Fibroblast of skin of right quadriceps (primary cell): ENCODE measurements at regions not wholly inside any gene's neighbourhood (a gene's known extent, or its start where the extent isn't known, plus 50 kb on each side); places are given as distances from the start of the nearest gene placed in this dataset.

ENCODE experiments used
- DNase-seq: peaks from one replicate; pipeline ENCODE4 v3.0.0-alpha.2; 2013

DNA sequence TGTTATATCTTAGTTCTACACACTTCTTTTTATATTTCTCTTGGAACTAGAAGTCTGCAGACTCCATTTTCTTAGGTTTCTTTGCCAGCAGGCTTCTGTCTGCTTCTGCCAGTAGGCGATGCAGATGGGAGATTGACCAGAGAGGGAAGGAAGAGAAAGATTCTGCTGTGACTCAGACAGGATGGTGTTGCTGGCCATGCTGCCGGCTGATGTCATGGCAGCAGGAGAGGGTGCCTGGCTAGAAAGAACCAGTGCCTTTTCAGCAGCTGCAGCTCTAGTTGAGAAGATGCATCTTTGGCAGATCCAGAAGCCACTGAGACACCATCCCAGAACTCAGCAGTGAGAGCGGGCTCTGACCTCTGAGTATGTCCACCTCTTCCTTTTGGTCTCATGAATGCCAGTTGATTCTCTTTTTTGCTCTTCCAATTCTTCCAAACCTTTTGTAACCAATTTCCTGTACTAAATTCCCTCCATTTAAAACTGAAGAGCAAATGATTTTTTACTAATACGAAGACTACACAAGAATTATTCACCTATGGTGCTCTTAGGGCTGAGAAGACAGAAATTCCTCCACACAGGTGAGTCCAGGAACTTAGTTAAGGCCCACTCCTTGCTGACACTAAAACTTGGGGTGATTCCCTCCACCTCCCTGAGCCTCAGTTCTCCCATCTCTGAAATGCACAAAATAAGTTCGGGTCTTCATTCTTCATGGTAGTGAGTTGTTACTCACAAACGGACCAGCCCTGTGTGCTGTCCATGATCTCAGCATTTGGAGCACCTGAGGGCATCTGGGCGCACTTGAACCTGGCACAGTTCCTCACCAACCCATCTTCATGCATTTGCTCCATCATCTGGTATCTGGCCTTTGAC lies 200.7 kb downstream of the MYCN start:
- DNase-seq: no peak

DNA sequence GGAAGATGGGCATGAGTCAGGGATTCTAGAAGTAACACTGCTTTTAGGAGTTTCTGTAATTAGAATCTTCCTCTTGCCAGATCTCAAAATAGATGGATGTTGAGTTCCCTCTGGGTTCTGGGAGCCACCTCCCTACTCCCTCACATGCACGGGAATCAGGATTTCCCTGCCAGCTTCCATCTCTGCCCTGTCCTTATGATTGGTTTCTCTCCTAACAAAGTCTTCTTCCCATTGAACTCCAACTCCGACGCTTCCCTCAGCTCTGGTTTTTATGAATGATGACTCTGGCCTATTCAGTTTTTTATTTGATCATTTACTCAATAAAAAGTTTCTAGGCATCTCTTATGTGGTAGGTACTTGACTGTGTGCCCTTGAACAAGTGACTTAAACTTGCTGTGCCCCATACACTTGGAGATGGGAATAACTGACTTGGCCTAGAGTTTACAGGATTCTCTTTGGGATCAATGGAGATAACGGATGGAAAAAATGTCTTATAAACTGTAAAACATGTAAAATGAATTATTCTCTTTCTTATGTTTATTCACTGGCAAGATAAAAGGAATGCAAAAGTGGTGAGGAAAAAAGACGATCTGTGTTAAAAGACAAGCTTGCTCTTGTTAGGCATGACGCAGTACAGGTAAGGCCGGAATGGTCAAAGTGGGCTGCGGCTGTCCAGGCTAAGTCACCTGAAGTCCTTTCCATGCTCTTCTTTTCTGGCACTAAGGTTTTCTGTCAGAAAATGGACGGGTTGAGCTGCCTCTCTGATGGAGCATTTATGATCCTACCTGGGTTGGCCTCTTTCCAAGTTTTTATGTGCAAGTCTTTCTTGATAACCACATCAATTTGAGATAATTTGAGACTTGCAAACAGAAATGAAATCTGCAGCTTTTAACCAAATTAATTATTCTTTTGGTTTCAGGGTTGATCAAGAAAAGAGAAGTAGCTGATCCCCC lies 199.6 kb downstream of the MYCN start:
- no peak for DNase-seq

DNA sequence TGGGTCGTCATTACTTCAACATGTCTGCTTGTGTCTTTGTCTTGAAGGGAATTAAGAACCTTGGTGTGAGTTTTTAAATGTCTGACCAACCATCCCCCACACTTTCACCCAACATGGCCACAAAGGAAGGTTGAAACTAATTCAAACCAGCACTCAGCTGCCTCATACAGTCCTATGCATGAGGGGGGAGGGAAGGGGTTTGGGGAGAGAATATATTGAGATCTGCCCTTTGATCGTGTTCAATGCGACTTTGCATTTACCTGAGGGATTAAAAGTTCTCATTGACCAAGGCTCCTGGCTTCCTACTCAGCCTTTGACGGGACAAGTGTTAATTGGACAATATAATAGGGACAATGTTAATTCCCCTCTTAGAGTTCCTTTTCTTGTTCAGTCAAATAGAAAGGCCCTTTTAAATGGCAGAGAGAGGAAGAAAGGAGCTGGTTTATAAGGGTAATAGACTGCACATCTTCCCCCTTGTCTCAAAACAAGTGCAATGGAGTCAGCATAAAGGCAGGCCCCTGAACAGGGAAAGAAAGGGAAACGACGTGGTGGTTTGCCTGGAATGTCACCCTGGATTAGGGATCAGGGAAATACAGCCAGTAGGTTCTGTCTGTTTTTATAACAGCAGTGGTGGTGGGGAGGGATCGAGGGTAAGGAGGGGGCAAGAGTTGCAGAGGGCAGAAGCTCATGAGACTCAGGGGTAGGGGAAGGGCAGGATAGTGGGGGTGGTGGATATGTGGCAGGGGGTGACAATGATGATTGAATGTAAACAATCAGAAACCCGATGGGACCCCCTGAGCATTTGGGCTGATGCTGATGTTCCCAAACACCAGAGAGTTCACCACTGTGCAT lies 198.7 kb downstream of the MYCN start:
- no peak for DNase-seq

DNA sequence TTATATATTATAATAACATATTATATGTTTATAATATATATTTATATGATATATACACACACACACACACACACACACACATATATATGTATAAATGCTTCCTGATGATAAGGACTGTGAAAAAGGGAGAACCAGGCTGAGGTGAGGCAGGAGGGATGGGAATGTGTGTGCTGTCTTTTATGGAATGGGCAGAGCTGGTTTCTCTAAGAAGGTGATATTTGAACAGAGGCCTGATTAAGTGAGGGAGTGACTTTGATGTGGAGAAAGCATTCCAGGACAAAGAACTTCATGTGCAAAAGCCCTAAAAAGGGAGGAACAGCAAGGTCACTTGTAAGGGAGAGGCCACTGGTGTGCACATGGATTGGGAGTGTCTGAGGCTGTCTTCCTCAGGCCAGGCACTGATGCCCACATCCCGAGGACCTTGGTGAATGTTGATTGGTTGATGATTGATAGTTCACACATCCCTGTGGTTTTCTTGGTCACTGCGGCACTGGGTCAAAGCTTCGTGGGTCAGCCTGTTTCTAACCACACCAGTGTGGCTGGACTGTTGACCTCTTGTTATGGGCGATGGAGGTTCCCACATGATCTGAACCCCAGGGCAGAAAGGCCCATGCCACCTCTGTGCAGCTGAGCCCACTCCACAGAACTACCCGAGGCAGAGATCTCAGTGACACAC lies 196.9 kb downstream of the MYCN start:
- DNase-seq: no peak

DNA sequence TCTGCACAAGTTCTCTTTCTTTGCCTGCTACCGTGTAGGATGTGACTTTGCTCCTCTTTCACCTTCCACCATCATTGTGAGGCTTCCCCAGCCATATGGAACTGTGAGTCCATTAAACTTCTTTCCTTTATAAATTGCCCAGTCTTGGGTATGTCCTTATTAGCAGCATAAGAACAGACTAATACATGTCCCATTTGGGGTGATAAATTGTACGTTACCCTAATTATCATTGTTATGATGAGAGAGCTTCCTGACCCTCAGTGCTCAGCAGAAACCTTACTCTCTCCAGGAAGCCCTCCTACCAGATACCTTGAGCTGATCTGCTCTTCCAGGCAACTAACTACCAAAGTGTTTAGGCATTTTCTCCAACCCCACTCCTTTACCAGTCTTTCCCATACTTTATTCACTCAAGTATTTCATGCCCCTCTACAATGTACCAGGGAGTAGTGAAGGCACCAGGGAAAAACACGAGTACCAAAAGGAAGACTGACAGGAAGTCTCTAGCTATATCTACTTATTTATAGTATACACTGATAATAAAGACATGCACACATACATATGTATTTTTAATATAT lies 196.2 kb downstream of the MYCN start:
- DNase-seq: no peak

DNA sequence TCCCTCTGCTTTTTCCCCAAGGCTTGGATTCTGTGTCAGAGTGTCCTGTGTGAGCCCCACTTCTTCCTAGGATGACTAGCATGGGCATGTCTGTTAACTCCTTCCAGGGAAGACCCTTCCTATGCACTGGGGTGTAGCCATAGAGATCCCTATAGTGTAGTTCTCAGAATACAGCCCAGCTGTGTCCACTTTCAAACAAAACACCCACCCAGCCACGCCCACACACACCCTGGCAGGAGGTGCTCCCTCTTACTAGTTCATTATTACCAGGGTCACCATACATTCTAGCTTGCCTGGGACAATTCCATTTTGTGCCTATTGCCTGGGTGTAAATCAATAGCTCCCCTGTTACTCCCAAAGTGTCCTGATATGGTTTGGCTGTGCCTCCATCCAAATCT lies 195.6 kb downstream of the MYCN start:
- no peak for DNase-seq

DNA sequence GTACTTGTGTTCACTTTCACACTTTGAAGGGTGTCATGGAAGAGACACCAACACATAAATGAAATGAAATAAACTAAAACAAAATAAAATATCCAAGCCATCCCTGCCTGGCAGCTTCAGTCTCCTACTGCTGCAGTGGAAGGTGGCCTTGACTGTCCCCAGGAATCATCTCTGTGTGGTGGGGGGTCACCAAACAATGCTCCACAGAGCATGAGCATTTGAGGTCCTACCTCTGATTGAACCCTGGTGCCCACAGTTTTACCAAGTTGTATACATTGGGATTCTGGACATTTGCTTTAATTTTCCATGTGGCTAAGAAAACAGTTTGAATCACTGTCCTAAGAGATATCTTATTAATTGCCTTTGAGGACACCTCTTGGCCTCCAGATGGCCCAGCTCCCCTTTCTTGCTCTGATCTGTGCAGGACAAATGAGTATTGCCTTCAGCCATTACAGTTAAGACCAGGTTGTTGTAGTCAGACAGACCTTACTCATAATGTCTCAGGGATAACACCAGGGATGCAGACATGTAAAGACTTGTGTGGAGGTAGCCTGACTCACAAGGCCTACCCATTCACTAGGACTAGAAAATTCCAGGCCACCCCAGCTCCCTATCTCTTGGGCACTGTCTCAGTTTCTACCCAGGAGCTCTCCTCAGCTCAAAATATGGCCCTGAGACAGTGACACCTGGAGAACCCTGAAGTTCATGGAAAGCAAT lies 195.0 kb downstream of the MYCN start:
- no peak for DNase-seq

DNA sequence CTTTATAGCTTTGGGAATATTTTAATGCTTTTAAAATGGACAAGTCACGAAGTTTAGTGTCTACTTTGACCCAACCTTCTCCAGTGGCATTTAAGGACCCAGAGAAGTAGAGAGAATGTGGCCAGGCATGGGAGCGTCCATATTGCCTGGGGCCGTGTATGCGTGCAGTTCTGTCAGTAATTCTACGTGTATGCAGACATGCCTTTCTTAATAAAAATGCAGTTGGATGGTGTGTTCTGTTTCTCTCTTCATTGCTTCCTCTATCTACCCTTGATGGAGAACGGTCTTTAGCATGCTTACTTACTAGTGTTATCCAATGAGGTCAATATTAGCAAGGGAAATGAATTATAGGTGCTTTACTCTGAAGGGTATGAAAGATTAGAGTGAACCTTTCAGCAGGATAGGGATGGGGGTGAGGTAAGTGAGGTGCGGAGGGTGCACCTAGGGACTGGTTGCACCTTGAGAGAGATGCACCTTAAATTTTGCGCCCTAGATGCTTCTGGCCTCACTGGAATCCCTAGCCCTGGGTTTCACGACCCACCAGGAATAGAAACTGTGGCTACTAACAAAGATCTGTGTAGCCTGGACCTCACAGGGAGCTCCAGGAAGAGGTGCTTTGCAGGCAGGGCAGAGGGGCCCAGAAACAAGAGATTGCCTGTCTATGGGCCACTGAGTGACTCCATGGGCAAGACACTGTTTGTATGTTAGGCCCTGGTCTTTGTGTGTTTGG lies 194.3 kb downstream of the MYCN start:
- DNase-seq: no peak

DNA sequence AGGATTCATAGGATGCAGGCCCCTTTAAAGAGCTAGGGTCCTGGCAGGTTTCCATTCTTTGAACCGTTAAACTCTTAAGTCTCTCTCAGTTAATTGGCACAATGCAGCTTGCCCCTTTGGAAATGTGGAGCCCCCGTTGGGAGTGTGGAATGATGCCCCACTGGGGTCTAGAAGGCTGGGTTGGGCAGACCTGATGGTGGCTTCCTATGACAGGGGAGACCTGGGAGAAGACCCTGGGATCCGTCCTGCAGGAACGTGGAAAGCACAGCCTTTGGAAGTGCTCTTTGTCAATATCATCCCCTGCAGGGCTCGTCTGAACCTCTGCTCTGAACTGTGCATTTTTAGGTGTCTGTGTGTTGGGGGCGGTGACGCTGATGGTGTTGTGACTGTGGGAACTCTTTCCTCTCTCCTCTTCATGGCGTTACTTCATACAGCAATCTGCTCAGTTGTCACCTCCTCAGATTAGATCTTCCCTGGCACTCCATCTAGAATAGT lies 190.6 kb downstream of the MYCN start:
- no peak for DNase-seq

DNA sequence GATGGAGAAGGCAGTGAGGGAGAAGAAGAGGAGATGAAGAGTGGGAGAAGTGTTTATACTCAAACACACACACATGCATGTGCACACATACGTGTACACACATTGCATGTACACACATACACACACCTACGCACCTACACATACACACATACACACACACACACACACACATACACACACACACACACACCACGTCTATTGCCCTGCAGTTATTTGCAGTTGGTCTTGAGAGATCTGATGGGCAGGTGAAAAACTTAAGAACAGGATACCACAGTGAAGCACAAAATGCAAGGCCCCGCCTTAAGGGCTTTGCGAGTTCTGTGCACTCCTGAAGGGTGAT lies 190.2 kb downstream of the MYCN start:
- no peak for DNase-seq

DNA sequence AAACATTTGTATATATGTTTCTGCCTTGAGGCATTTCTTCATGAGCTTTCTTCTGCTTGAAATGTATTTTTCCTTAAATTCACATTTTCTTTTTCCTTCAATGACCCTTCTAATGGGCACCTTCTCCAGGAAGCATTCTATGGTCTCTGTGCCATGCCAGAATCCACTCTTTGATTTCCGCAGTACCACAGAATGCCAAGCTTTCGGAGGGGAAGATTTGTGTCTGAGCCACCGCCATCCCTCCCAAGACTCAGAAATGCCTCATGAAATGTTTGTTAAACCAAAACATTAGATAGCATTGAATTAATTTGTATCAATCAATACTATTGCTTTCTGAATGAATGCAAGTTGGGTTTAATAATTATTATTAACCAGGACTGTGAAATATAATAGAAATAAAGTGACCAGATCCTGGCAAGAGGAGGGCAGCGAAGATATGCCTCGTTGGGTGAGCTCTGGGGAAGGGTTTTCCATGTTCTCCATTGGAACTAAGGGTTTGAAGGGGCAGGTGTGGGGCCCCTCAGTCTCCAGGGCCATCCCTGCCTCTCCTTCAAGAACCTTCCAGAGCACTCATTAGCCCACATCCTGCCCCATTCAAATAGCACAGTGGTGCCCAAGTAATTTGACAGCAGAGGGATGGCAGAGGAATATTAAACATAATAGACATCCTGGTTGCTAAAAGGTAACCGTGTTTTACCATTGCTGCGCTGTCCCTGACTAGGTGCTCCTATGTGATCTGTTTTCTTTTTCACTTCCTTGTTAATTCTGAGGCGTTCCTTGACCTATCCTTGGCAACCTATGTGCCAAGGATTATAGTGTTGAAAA lies 189.6 kb downstream of the MYCN start:
- no peak for DNase-seq

DNA sequence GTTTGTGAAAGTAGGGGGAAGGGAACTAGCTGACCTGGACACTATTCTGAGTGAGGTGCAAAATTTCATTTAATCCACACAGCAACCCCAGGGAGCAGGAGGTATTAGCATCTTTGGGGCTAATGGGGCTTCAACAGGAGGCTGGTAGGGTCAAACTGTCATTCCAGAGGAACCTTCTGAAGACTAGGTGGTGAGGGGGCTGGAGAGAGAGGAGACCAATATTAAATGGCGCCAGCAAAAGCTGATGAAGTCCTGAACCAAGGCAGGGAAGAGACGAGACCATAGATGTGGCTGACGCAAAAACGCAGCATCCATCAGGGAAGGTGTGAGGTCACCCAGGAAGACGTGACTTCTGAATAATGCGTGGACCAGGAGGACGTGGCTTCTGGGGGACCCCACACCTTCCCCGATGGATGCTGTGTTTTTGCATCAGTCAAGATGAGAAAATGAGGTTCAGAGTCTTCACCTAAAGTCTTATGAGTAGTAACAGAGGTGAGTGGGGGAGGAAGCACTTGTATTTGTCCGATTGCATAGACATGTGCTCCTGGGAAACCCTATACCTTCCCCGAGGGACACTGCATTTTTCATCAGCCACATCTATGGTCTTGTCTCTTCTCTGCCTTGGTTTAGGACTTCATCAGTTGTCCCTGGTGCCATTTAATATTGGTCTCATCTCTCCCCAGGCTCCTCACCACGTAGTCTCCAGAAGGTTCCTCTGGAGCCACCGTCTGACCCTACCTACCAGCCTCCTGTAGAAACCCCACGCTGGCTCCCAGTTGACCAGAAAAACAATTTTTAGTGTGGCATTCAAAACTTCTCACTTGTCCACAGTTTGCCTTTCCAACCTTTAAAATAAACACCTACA lies 188.6 kb downstream of the MYCN start:
- no peak for DNase-seq

DNA sequence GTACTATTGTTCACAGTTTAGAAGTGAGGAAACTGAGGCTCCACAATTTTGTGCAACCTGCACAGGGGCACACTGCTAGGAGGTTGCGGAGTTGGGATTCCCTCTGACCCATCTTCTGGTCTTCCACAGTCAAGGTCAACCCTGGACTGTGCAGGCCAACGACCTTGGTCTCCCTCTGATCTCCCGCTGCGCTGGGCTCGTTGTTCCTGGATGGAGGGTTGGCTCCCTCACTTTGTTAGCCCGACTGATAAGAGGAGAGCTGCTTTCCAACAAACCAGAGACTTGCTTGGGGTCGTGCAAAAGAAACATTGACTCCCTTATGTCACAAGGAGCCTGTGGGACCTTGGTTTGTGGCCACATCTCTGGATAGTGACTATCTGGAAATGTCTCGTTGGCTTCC lies 187.6 kb downstream of the MYCN start:
- DNase-seq: no peak

DNA sequence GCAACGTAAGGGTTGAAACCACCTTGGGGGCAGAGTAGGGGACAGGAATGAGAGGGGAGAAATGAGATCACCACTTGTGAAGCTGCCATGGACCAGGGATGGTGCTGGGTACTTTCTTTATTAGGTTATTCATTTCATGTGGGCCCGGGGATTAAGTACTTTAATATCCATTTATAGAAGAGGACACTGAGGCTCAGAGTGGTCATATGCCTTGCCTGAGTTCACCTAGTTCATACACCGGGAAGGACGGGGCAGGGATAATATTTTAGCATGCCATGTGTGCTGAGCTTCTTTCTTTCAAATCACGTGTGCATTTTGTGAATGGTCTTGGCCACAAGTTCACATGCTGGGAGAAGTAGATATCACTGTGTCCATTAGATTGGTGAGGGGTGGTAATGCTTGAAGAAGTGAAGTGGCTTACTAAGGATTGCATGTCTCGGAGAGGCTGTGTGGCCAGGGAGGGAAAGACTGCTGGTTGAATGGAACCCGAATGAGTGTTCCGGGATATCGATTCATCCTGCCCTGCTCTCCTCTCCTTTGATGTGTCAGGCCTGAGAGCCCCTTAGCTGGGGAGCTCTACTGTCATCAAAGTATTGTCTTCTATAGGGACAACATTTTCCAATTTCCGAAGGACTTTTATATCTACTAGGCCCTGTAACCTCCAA lies 187.1 kb downstream of the MYCN start:
- no peak for DNase-seq

DNA sequence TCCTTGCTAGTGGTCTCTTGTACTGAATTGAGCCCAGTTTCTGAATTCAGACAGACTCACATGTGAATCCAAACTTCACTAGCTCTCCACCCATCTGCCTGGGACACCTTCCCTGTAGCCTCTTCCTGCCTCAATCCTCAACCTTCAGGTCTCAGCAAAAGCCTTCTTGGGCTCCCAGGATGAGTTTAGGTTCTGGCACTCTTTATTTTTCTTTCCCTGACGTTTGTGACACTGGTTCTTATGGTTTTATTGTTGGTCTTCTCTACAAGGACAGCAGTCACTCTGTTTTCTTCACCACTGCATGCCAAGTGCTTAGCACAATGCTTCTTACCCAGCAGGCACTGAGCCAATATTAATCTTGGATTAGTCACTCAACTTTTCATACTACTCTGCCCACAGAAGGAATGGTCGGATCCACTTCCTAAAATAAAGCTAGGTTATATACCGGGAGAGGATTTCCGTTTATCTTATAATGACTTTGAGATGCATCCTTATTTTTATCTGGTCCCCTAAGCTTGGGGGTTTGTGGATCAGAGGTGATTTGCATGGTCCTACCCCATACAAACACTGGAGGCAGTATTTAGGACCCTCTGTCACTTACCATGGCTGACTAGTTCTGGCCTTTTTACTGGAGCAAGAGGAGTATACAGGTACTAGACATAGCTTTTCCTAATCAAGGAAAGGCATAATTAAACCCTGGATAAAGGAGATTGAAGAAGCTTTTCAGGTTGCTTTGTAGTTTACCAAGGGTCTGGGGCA lies 186.3 kb downstream of the MYCN start:
- no peak for DNase-seq

DNA sequence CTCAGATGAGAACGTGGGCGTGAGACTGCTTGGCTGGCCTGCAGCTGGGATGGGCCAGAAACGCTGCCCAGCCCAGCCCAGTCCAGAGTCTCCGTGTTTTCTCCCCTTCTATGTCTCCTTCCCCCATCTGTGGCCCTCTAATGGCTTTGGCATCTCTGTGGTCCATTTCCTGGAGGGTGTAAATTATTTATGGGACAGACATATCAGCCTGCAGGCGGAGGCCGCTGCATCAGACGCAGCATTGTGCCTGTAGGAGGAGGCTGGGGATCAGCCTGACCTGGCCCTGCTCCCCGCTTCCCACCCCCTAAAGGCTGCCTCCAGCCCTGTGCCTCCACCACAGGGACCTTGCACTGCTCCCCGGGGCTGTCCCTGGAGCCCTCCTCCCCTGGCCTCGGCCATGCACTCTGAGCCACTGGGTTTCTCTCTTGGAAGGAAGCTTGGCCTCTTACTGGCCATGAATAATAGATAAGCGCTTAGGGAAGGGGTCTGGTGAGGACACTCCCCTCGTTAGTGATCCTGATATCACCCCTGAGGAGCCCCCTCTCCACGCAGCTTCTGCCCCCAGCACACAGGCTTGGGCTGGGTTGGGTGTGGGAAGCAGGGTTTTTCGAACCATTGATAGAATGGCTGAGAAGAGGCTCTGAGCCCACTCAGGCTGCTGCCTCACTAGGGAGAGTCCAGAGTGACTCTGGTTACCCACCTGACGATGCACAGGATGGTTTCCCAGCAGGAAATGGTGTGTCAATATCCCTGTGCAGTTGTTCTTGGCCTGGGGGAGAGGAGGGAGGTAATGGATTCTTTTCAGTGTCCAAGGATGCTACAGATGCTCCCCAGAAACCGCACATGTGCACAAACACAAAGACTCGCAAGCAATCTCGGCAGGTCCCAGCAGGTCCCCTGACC lies 185.5 kb downstream of the MYCN start:
- no peak for DNase-seq
